WTC11 (cell line): ENCODE measurements at regions not wholly inside any gene's neighbourhood (a gene's known extent, or its start where the extent isn't known, plus 50 kb on each side); places are given as distances from the start of the nearest gene placed in this dataset.

ENCODE experiments used
- ATAC-seq: fragments of 200-7000 bp; cut with Tn5 transposase; 2 replicates; pipeline ENCODE4 v1.10.0; 2021; ENCODE audit warnings: mild to moderate bottlenecking, moderate library complexity
- CTCF ChIA-PET: fragments of 300-600 bp; sonication (Branson Sonifier 250); formaldehyde crosslinking; loops from one replicate; lab custom pipeline; 2021; ENCODE audit warnings: antibody characterized with exemption; lab: Charles Lee
- POLR2A ChIA-PET: fragments of 350-600 bp; sonication (Branson Sonifier 250); formaldehyde crosslinking; loops from one replicate; lab custom pipeline; 2021; ENCODE audit warnings: antibody characterized with exemption; lab: Charles Lee
- DNase-seq: peaks from one replicate; pipeline ENCODE4 v3.0.0; 2021; ENCODE audit warnings: low spot score
- H3K27ac Mint-ChIP-seq: 2 replicates; pipeline ENCODE4 v1.8.0; 2021; ENCODE audit warnings: mixed read lengths
- H3K27me3 Mint-ChIP-seq: 2 replicates; pipeline ENCODE4 v1.8.0; 2021; ENCODE audit warnings: low read depth, mild to moderate bottlenecking, moderate library complexity, mixed read lengths
- H3K36me3 Mint-ChIP-seq: 2 replicates; pipeline ENCODE4 v1.8.0; 2021; ENCODE audit warnings: mixed read lengths
- H3K4me1 Mint-ChIP-seq: 2 replicates; pipeline ENCODE4 v1.8.0; 2022; ENCODE audit warnings: mixed read lengths
- H3K4me3 Mint-ChIP-seq: 2 replicates; pipeline ENCODE4 v1.8.0; 2021; ENCODE audit warnings: mild to moderate bottlenecking, moderate library complexity, mixed read lengths
- H3K9me3 Mint-ChIP-seq: 2 replicates; pipeline ENCODE4 v1.8.0; 2021; ENCODE audit warnings: mixed read lengths
- ATF1 ChIP-seq: sonication (generic); formaldehyde crosslinking; IDR thresholded peaks from 2 replicates; pipeline ENCODE4 v1.8.1; 2023; ENCODE audit warnings: mild to moderate bottlenecking, moderate library complexity, missing genetic modification reagents
- ATF2 ChIP-seq: sonication (generic); formaldehyde crosslinking; IDR thresholded peaks from 2 replicates; pipeline ENCODE4 v1.8.1; 2022; ENCODE audit warnings: low read depth, missing genetic modification reagents, borderline replicate concordance
- E2F4 ChIP-seq: sonication (generic); formaldehyde crosslinking; IDR thresholded peaks from 2 replicates; pipeline ENCODE4 v1.8.1; 2022; ENCODE audit warnings: low read depth, mild to moderate bottlenecking, moderate library complexity, missing genetic modification reagents, borderline replicate concordance
- E2F5 ChIP-seq: sonication (generic); formaldehyde crosslinking; IDR thresholded peaks from 2 replicates; pipeline ENCODE4 v1.8.1; 2022; ENCODE audit warnings: mild to moderate bottlenecking, moderate library complexity, missing genetic modification reagents
- GABPB1 ChIP-seq: sonication (generic); formaldehyde crosslinking; IDR thresholded peaks from 2 replicates; pipeline ENCODE4 v1.8.1; 2023; ENCODE audit warnings: mild to moderate bottlenecking, missing genetic modification reagents
- KAT7 ChIP-seq: sonication (generic); formaldehyde crosslinking; IDR thresholded peaks from 2 replicates; pipeline ENCODE4 v1.8.1; 2023; ENCODE audit warnings: missing genetic modification reagents, mild to moderate bottlenecking, borderline replicate concordance
- MYBL2 ChIP-seq: sonication (generic); formaldehyde crosslinking; IDR thresholded peaks from 2 replicates; pipeline ENCODE4 v1.8.1; 2023; ENCODE audit warnings: mild to moderate bottlenecking, moderate library complexity, missing genetic modification reagents
- NFATC4 ChIP-seq: fragments of 250-450 bp; sonication (Bioruptor Pico); IDR thresholded peaks from 2 replicates; pipeline ENCODE4 v1.9.0; 2021; ENCODE audit warnings: mild to moderate bottlenecking
- NR1H2 ChIP-seq: sonication (generic); formaldehyde crosslinking; IDR thresholded peaks from 2 replicates; pipeline ENCODE4 v1.9.0; 2021; ENCODE audit warnings: mild to moderate bottlenecking, moderate library complexity, missing genetic modification reagents
- OVOL2 ChIP-seq: fragments of 250-450 bp; sonication (Bioruptor Pico); IDR thresholded peaks from 2 replicates; pipeline ENCODE4 v1.9.0; 2021; ENCODE audit warnings: mild to moderate bottlenecking, borderline replicate concordance
- SOX15 ChIP-seq: fragments of 250-450 bp; sonication (Bioruptor Pico); IDR thresholded peaks from 2 replicates; pipeline ENCODE4 v1.9.0; 2021; ENCODE audit warnings: mild to moderate bottlenecking
- STAT6 ChIP-seq: sonication (generic); formaldehyde crosslinking; conservative IDR thresholded peaks from 2 replicates; pipeline ENCODE4 v1.8.1; 2023; ENCODE audit warnings: mild to moderate bottlenecking, low read depth, missing genetic modification reagents, moderate library complexity
- ZMAT4 ChIP-seq: fragments of 250-450 bp; sonication (Bioruptor Pico); IDR thresholded peaks from 2 replicates; pipeline ENCODE4 v1.9.0; 2021; ENCODE audit warnings: mild to moderate bottlenecking
- ZNF219 ChIP-seq: sonication (generic); formaldehyde crosslinking; IDR thresholded peaks from 2 replicates; pipeline ENCODE4 v1.8.0; 2023; ENCODE audit warnings: missing genetic modification reagents, mild to moderate bottlenecking, borderline replicate concordance
- ZNF512 ChIP-seq: sonication (generic); formaldehyde crosslinking; IDR thresholded peaks from 2 replicates; pipeline ENCODE4 v1.8.1; 2022; ENCODE audit warnings: missing genetic modification reagents, borderline replicate concordance
- ZNF671 ChIP-seq: fragments of 250-450 bp; sonication (Bioruptor Pico); IDR thresholded peaks from 2 replicates; pipeline ENCODE4 v1.8.0; 2021; ENCODE audit warnings: mild to moderate bottlenecking
- TF ChIP-seq, protein P1 (sequence below): sonication (generic); formaldehyde crosslinking; IDR thresholded peaks from 2 replicates; pipeline ENCODE4 v1.8.1; 2023; ENCODE audit warnings: mild to moderate bottlenecking, missing genetic modification reagents, borderline replicate concordance

DNA sequence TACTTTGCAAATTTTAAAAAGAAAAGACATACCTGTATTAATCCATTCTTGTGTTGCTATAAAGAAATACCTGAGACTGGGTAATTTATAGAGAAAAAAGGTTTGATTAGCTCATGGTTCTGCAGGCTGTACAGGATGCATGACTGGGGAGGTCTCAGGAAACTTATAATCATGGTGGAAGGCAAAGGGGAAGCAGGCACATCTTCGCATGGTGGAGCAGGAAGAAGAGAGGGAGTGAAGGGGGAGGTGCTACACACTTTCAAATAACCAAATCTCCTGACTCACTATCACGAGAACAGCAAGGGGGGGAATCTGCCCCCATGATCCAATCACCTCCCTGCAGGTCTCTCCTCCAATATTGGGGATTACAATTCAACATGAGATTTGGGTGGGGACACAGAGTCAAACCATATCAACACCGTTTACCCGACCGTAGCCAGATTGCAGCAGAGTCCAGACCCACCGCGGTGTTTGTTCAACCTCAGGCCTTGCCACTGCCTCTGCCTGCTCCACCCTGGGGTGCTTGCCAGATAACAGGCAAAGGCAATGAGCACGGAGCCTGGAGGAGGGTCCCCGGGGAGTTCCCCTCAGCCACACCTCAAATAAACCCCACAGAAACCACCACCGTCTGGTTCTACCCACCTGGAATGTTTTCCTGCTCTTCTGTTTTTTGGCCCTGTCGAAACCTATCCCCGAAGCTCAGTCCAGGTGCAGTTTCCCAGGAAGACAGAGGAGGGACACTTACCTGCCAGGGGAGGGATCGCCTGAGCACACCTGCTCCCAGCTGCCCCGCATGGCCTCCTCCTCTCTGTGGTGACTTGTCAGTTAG is 142.2 kb upstream of the AFDN start:
- peak; percentile 36 for DNase-seq
- TF ChIP-seq GABPB1 (CRISPR knock-in tag), result peak; percentile 27; the same call in 1 of the 2 replicates
- TF ChIP-seq MYBL2 (CRISPR knock-in tag), result no peak
- no peak for TF ChIP-seq NFATC4
- TF ChIP-seq ATF1, result no peak
- no peak for TF ChIP-seq SOX15
- no peak for TF ChIP-seq ZNF512 (CRISPR knock-in tag)
- TF ChIP-seq NR1H2 (CRISPR knock-in tag), result no peak
- TF ChIP-seq ATF2 (CRISPR knock-in tag), result no peak
- peak; percentile 74 for ATAC-seq
- peaks cover 31% of the 10 kb centered on the region for H3K4me1 Mint-ChIP-seq
- peaks cover 9% of the 10 kb centered on the region for H3K9me3 Mint-ChIP-seq
- peaks cover 17% of the 10 kb centered on the region for H3K27me3 Mint-ChIP-seq
- no peak overlapping the region for H3K27ac Mint-ChIP-seq
- ChIA-PET CTCF (interaction anchor here (0.6 kb wide), 1 partner anchor 130 kb away, joined by 4 read pairs; no protein-coding TSS in a partner anchor), POLR2A (interaction anchor here (0.5 kb wide), 1 partner anchor 160 kb away, joined by 7 read pairs; no protein-coding TSS in a partner anchor)
- H3K36me3 Mint-ChIP-seq, result no peaks in the 10 kb centered on the region
- H3K4me3 Mint-ChIP-seq, result no peak overlapping the region

DNA sequence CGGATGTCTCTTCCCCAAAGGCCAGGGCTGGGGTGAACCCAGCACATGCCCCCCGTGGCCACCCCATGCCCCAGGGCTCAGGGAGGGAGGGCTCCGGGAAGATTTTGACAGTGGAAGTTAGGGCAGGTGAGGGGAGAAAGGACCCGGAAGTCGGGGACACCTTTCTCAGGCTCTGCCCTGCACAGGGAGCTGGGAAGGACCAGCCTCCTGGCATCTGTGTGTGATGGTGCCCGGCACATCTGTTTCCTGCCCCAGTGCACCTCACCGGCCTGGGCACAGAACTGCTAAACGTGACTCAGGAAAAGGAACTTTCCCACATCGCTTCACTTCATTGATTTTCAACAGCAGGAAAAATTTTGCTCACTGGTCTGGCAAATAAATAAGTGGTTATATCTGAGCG is 141.1 kb upstream of the AFDN start:
- no peak for DNase-seq
- no peaks in the 10 kb centered on the region for H3K36me3 Mint-ChIP-seq
- H3K4me3 Mint-ChIP-seq, result no peak overlapping the region
- peaks cover 6% of the 10 kb centered on the region for H3K27me3 Mint-ChIP-seq
- ATAC-seq, result no peak
- no peak for TF ChIP-seq ZNF671 (CRISPR knock-in tag)
- no peak for TF ChIP-seq OVOL2 (CRISPR knock-in tag)
- TF ChIP-seq E2F5 (CRISPR knock-in tag), result no peak
- no peak for TF ChIP-seq MYBL2 (CRISPR knock-in tag)
- TF ChIP-seq, protein P1, sequence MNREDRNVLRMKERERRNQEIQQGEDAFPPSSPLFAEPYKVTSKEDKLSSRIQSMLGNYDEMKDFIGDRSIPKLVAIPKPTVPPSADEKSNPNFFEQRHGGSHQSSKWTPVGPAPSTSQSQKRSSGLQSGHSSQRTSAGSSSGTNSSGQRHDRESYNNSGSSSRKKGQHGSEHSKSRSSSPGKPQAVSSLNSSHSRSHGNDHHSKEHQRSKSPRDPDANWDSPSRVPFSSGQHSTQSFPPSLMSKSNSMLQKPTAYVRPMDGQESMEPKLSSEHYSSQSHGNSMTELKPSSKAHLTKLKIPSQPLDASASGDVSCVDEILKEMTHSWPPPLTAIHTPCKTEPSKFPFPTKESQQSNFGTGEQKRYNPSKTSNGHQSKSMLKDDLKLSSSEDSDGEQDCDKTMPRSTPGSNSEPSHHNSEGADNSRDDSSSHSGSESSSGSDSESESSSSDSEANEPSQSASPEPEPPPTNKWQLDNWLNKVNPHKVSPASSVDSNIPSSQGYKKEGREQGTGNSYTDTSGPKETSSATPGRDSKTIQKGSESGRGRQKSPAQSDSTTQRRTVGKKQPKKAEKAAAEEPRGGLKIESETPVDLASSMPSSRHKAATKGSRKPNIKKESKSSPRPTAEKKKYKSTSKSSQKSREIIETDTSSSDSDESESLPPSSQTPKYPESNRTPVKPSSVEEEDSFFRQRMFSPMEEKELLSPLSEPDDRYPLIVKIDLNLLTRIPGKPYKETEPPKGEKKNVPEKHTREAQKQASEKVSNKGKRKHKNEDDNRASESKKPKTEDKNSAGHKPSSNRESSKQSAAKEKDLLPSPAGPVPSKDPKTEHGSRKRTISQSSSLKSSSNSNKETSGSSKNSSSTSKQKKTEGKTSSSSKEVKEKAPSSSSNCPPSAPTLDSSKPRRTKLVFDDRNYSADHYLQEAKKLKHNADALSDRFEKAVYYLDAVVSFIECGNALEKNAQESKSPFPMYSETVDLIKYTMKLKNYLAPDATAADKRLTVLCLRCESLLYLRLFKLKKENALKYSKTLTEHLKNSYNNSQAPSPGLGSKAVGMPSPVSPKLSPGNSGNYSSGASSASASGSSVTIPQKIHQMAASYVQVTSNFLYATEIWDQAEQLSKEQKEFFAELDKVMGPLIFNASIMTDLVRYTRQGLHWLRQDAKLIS, result no peak
- no peak for TF ChIP-seq KAT7 (CRISPR knock-in tag)
- no peak for TF ChIP-seq ZNF219 (CRISPR knock-in tag)
- TF ChIP-seq ZMAT4 (CRISPR knock-in tag), result no peak
- TF ChIP-seq ZNF512 (CRISPR knock-in tag), result no peak
- no peak for TF ChIP-seq E2F4 (CRISPR knock-in tag)
- no peak for TF ChIP-seq STAT6 (CRISPR knock-in tag)
- H3K27ac Mint-ChIP-seq, result no peak overlapping the region
- ChIA-PET CTCF (no interaction called here), POLR2A (no interaction called here)
- peaks cover 9% of the 10 kb centered on the region for H3K9me3 Mint-ChIP-seq
- H3K4me1 Mint-ChIP-seq, result peaks cover 23% of the 10 kb centered on the region
